ENCODE measurements at regions not wholly inside any gene's neighbourhood (a gene's known extent, or its start where the extent isn't known, plus 50 kb on each side); places are given as distances from the start of the nearest gene placed in this dataset.

- ATAC-seq (no peak), FAIRE-seq (no peak), DNase-seq (ENCODE audit: low read depth in 1 of 2, low spot score in 1 of 2) (no peak)
- Histone ChIP-seq H3K4me2 (no peak overlapping the region), H3K4me1 (peaks cover 11% of the 10 kb centered on the region), H3K9me3 (no peaks in the 10 kb centered on the region), H3K27ac (no peak overlapping the region), H3K4me3 (no peak overlapping the region)
- TF ChIP-seq POLR2AphosphoS2 (conservative IDR thresholded peaks at IDR 0.05; ENCODE audit: low read length) (no peak), RARB (CRISPR knock-in tag; IDR thresholded peaks at IDR 0.05) (no peak), EP300 (IDR thresholded peaks at IDR 0.05) (no peak), SMC3 (IDR thresholded peaks at IDR 0.05) (no peak)
- CTCF ChIA-PET, result no interaction called here
- POLR2A ChIA-PET, result no interaction called here
- 28% methylated on average over 7 of the region's 7 CpGs for WGBS (ENCODE audit: missing lambda C conversion rate)
These were observed 179.2 kb downstream of the FGF18 start for GRCh38 chr5:171598641-171599152.

- CTCF ChIA-PET, result interaction anchor here (1.1 kb wide), 1 partner anchor 30 kb away, joined by 3 read pairs; no protein-coding TSS in a partner anchor
- 50% methylated on average over 9 of the region's 10 CpGs for WGBS (ENCODE audit: missing lambda C conversion rate)
- Histone ChIP-seq H3K27ac (no peak overlapping the region), H3K9me3 (no peaks in the 10 kb centered on the region; the same call in 2 of the 3 replicates), H3K4me1 (peaks cover 11% of the 10 kb centered on the region), H3K4me3 (no peak overlapping the region), H3K4me2 (no peak overlapping the region)
- DNase-seq (ENCODE audit: low read depth in 1 of 2, low spot score in 1 of 2), result no peak
- FAIRE-seq, result no peak
- TF ChIP-seq ELK1 (IDR thresholded peaks at IDR 0.05; ENCODE audit: low read depth, low read length), result no peak
- no peak for TF ChIP-seq EP300 (IDR thresholded peaks at IDR 0.05)
- TF ChIP-seq CHD2 (IDR thresholded peaks at IDR 0.05; ENCODE audit: low read length, partially characterized antibody), result no peak
- TF ChIP-seq BHLHE40 (IDR thresholded peaks at IDR 0.05; ENCODE audit: low read depth, low read length), result no peak
- no peak for TF ChIP-seq KDM1A (IDR thresholded peaks at IDR 0.05; ENCODE audit: low read depth)
- TF ChIP-seq PBX3 (IDR thresholded peaks at IDR 0.05), result no peak
- no peak for TF ChIP-seq ZSCAN20 (CRISPR knock-in tag; IDR thresholded peaks at IDR 0.05)
- no peak for TF ChIP-seq JUN (IDR thresholded peaks at IDR 0.05)
- no peak for TF ChIP-seq REST (IDR thresholded peaks at IDR 0.05)
- TF ChIP-seq KDM5A (IDR thresholded peaks at IDR 0.05), result no peak
- TF ChIP-seq HOXB13 (CRISPR knock-in tag; IDR thresholded peaks at IDR 0.05; ENCODE audit: low read depth), result no peak
- TF ChIP-seq GATA3 (IDR thresholded peaks at IDR 0.05; ENCODE audit: borderline replicate concordance), result no peak
- TF ChIP-seq SREBF2 (IDR thresholded peaks at IDR 0.05), result no peak
- no peak for TF ChIP-seq BCL3 (IDR thresholded peaks at IDR 0.05)
- TF ChIP-seq CBX2 (IDR thresholded peaks at IDR 0.05; ENCODE audit: borderline replicate concordance, low read depth), result no peak
- no peak for TF ChIP-seq CEBPB (IDR thresholded peaks at IDR 0.05)
- ATAC-seq, result no peak
- POLR2A ChIA-PET, result no interaction called here
These were observed 180.0 kb downstream of the FGF18 start for GRCh38 chr5:171599411-171599810.
